Stimulated activated CD4-positive, alpha-beta T cell treated with anti-CD3 and anti-CD28 coated beads, TNF-alpha, amount 100 ng/mL, for 4 hours (primary cell): ENCODE measurements at regions not wholly inside any gene's neighbourhood (a gene's known extent, or its start where the extent isn't known, plus 50 kb on each side); places are given as distances from the start of the nearest gene placed in this dataset.

Source experiments
- DNase-seq, 3 experiments: peaks; one replicate each; pipeline ENCODE4 v3.0.0-alpha.2; 2020; ENCODE audit warnings: low read depth in 3 of 3

GRCh38 chr10:29857843-29858701, 201.3 kb downstream of the JCAD start:
- no peak for DNase-seq

GRCh38 chr10:29856295-29856694, 203.1 kb downstream of the JCAD start:
- no peak for DNase-seq

DNA sequence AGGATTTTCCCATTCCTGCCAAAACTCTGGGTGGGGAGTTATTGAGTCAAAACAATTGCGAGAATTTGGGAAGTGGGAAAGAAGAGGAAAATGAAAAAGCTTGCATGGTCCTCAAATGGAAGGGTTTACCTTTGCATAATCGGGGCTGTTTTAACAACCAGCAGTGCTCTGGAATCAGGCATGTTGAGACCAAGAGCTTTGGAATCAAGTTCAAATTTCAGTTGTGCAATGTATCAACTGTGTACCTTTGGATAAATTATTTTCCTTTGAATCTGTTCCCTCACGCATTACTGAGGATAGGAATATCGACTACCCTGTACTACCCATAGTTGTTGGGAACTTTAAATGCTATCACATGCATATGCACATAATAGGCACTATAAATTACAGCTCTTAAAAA, 205.5 kb downstream of the JCAD start:
- no peak for DNase-seq

GRCh38 chr10:29851241-29851640, 208.1 kb downstream of the JCAD start:
- no peak for DNase-seq

- no peak for DNase-seq
Observed at GRCh38 chr10:29850371-29850770, 209.0 kb downstream of the JCAD start.

DNA sequence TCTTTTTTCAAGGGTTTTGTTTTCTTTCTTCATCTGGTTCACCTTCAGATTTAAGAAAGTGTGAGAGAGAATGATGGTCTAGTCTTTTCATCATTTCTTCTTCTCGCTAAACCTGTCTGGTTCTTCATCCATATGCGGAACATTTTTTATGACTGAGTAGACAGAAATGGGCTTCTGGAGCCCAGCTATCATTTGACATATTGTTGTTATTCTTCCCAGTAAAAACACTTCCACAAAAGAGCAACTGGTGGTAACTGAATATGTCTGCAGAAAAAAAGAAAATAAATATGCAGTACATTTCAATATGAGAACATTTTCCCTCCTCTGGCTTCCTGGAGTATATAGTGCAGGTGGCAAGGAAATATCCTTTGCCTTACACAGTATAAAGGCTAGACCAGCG, 209.5 kb downstream of the JCAD start:
- no peak for DNase-seq

DNA sequence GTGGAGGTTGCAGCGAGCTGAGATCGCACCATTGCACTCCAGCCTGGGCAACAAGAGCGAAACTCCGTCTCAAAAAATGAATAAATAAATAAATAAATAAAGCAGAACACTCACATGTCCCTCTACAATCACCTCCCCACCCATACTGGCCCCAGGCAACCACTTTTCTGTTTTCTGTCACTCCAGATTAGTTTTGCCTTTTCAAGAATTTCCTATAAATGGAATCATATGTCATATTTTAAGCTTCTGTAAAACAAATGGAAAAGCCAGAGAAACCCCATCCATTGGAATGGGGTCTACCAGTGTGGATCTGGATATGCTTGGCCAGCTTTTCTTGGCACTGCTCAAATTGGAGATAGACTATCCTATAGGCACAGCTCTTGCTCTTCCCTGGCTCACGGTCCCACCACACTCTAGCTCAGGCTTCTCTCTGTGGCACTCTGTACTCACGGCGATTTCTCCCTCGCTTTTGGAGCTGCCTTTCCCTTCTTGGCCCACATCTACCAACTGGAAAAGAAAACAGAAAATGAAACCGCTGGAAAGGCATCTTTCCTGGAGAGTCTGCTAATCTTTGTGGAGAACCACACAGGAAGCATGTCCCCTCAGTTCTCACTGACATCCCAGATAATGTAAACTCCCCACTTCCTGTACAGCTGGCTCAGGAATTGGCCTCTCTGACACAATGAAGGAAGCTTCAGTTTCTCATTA, 210.1 kb downstream of the JCAD start:
- DNase-seq: no peak

- no peak for DNase-seq
Observed at GRCh38 chr10:29846881-29847280, 212.1 kb upstream of the SVIL start.

DNA sequence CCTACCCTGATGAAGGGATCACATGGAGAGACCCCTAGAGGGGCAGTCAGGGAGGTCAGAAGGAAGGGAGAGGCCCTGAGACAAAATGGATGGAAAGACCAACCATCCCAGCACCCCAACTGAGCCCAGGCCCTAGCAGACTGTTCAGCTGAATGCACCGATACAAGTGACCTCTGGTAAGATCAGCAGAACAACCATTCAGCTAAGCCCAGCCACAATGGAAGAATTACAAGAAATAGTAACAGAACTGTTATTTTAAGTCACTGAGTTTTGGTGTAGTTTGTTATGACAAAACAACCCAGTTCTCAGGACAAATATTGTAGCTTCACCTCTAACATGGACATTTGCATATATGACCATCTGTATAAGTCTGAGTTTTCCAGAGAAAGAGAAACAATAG, 210.4 kb upstream of the SVIL start:
- DNase-seq: no peak

- DNase-seq: no peak
Observed at GRCh38 chr10:29843143-29843542, 208.4 kb upstream of the SVIL start.

- DNase-seq: no peak
Observed at GRCh38 chr10:29841724-29842649, 207.2 kb upstream of the SVIL start.

DNA sequence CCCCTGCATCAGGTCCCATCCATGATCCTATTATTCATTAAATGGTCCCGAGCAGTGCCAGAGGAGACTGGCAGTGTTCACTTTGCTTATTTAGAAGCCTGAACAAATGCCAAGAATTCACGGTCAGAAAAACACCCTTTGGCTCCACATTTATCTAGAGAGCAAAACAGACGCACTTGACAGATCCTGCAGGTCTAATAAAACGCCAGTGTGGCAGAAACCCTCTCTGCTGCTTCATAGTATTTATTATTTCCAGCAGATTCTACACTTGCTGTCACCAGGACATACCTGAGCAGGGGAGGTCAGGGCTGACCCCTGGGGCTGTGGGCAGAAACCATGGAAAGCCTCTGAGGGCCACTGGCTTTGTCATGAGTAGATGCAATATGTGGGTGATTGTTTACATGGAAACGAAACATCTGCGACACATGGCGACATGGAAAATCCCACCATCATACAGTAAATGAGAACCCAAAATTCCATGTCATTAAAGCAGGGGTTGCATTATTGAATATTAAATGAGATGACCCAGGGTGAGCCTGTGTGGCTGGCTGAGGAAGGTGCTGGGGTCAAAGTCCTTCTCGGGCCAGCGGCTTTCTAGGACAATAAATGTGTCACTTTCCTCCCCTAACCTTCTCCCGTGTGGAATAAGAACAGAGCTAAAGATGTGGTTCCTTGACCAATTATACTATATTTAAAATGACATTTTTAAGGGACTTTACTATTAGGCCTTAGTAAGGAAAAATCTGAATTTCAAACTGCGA, 205.9 kb upstream of the SVIL start:
- no peak for DNase-seq

GRCh38 chr10:29839826-29840515, 205.2 kb upstream of the SVIL start:
- no peak for DNase-seq

- DNase-seq: no peak
Observed at GRCh38 chr10:29838539-29838938, 203.8 kb upstream of the SVIL start.

- no peak for DNase-seq
Observed at GRCh38 chr10:29837586-29837985, 202.8 kb upstream of the SVIL start.

GRCh38 chr10:29836396-29836795, 201.6 kb upstream of the SVIL start:
- DNase-seq: no peak

DNA sequence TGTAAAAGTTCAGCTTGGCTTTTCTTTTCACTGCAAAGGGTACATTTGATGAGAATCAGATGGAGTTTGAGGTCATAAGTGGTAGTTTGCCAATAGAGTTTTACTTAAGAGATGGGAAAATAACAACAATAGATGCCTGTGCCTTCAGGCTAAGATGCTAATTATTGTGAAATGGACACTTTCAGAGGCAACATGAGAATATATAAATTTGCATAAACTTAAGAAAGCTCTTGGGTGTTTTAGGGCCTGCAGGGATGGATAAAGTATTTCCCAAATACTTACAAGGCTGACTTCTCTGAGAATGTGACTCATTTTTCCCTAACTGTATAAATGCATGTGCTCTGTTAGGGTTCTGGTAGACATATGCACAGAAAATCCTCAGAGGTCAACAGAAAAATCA, 200.3 kb upstream of the SVIL start:
- DNase-seq: no peak

DNA sequence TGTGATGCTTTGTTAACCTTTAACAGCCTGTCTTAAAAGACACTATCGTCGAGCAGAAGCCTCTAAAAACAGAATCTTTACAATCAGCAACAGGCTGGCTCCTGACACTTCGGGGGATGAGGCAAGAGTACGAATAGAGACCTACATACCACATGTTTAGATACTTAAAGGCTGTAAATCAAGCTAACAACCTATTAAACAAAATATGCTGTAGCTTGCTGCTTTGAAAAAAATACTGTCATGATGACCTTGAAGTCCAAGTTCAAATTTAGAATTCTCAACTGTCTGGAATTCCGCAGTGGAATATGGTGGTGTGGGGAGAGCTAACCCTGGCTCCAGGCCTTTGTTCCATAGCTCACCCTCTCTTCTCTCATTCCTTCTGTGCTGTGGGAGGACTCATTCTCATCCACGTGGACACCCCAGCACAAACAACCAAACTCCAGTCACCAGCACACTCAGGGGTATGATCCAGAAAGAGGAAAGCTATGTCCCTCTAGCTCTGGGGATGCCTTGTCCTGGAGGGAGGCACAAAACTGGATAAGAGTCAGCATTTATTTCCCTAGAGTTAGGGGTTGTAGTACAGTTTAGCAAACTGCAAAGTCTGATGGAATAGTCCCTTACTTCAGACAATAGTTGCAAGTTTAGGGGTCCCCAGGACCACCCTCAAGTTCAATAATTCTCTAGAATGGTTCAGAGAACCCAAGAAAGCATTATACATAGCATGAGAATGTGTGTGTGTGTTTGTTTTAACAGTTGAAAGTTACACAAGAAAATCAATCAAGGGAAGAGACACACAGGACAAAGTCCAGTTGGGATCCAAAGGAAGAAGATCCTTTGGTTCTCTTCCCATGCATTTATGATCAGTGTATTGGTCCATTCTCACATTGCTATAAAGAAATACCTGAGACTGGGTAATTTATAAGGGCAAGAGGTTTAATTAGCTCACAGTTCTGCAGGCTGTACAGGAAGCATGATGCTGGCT, 196.1 kb upstream of the SVIL start:
- DNase-seq: no peak

DNA sequence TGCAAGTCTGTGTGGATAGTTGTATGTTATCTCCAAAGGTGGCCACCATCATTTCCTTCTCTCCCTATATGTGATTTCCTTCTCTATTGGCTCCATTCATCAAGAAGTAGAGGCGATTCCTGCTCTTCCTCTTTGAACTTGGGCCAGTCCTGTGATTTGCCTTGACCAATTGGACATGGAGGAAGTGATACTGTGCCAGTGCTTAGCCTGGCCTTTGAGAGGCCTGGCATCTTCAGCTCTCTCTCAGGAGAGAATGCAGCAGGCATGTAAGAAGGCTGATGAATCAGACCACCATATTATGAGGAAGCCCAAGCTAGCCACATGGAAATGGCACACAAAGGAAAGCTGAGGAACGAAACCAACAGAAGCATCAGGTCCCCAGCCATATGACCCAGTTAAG, 195.0 kb upstream of the SVIL start:
- no peak for DNase-seq

DNA sequence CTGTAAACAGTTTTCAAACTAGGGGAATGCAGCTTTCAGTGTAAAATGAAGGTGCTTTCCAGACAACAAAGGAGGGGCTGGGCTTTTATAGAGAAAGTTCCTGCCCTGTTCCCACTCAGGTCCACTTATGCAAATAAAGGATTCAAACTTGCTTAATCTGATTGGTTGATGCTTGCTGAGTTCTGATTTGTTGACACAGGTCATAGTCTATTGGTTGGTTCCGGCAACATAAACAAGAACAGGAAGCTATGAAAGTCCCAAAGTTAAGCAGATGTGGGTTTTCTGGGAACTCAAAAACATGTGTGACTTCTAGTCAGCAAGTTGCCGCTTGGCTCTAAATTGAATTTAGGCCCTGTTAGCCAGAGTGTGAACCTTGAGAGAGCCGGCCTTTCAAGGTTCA, 194.2 kb upstream of the SVIL start:
- no peak for DNase-seq
